H9 (cell line): ENCODE measurements at regions not wholly inside any gene's neighbourhood (a gene's known extent, or its start where the extent isn't known, plus 50 kb on each side); places are given as distances from the start of the nearest gene placed in this dataset.

ENCODE experiments used
- DNase-seq: peaks from one replicate; pipeline ENCODE4 v3.0.0-alpha.2; 2017
- H2AFZ ChIP-seq: one replicate; pipeline ENCODE4 v1.6.1; 2013; ENCODE audit warnings: mild to moderate bottlenecking, low read length, control low read depth, moderate library complexity
- H2AK5ac ChIP-seq: 2 replicates; pipeline ENCODE4 v1.6.1; 2013; ENCODE audit warnings: low read length, control low read depth, mixed read lengths; ENCODE audit not compliant: insufficient read length
- H2BK120ac ChIP-seq: one replicate; pipeline ENCODE4 v1.6.1; 2013; ENCODE audit warnings: low read depth, mild to moderate bottlenecking, low read length, control low read depth, inconsistent platforms; ENCODE audit not compliant: poor library complexity, severe bottlenecking
- H2BK12ac ChIP-seq: 2 replicates; pipeline ENCODE4 v1.6.1; 2013; ENCODE audit warnings: low read length, control low read depth, mixed read lengths, low read depth; ENCODE audit not compliant: insufficient read length
- H2BK15ac ChIP-seq: 2 replicates; pipeline ENCODE4 v1.6.1; 2013; ENCODE audit warnings: low read depth, low read length, control low read depth
- H2BK20ac ChIP-seq: one replicate; pipeline ENCODE4 v1.6.1; 2013; ENCODE audit warnings: low read depth, mild to moderate bottlenecking, low read length, control low read depth, inconsistent platforms; ENCODE audit not compliant: poor library complexity, severe bottlenecking
- H2BK5ac ChIP-seq: 2 replicates; pipeline ENCODE4 v1.6.1; 2013; ENCODE audit warnings: low read length, control low read depth, mixed read lengths; ENCODE audit not compliant: insufficient read length
- H3K14ac ChIP-seq: 2 replicates; pipeline ENCODE4 v1.6.1; 2013; ENCODE audit warnings: low read length, control low read depth; ENCODE audit not compliant: insufficient read depth
- H3K18ac ChIP-seq: 2 replicates; pipeline ENCODE4 v1.6.1; 2013; ENCODE audit warnings: low read depth, mild to moderate bottlenecking, mixed read lengths, low read length, control low read depth; ENCODE audit not compliant: insufficient read length
- H3K23ac ChIP-seq: 2 replicates; pipeline ENCODE4 v1.6.1; 2013; ENCODE audit warnings: low read length, control low read depth, mixed read lengths, low read depth; ENCODE audit not compliant: insufficient read length
- H3K23me2 ChIP-seq: 2 replicates; pipeline ENCODE4 v1.6.1; 2013; ENCODE audit warnings: low read depth, mild to moderate bottlenecking, mixed read lengths, low read length, control low read depth; ENCODE audit not compliant: insufficient read length, poor library complexity, severe bottlenecking
- H3K27ac ChIP-seq: 2 replicates; pipeline ENCODE4 v1.5.1; 2013; ENCODE audit warnings: low read length, control low read depth, mixed read lengths, low read depth; ENCODE audit not compliant: insufficient read length
- H3K27me3 ChIP-seq: 2 replicates; pipeline ENCODE4 v1.6.1; 2013; ENCODE audit warnings: low read length, control low read depth, inconsistent platforms; ENCODE audit not compliant: insufficient read depth
- H3K4ac ChIP-seq: 2 replicates; pipeline ENCODE4 v1.6.1; 2013; ENCODE audit warnings: low read depth, mild to moderate bottlenecking, control low read depth, inconsistent platforms, low read length, moderate library complexity
- H3K4me1 ChIP-seq: 2 replicates; pipeline ENCODE4 v1.6.1; 2013; ENCODE audit warnings: low read length, control low read depth, inconsistent platforms; ENCODE audit not compliant: insufficient read depth
- H3K4me2 ChIP-seq: 2 replicates; pipeline ENCODE4 v1.6.1; 2013; ENCODE audit warnings: low read length, control low read depth, mixed read lengths; ENCODE audit not compliant: insufficient read length, insufficient read depth
- H3K56ac ChIP-seq: 2 replicates; pipeline ENCODE4 v1.6.1; 2013; ENCODE audit warnings: low read depth, mild to moderate bottlenecking, mixed read lengths, low read length, control low read depth; ENCODE audit not compliant: insufficient read length
- H3K79me1 ChIP-seq: 2 replicates; pipeline ENCODE4 v1.6.1; 2013; ENCODE audit warnings: low read depth, mild to moderate bottlenecking, moderate library complexity, low read length, control low read depth, inconsistent platforms; ENCODE audit not compliant: insufficient read depth, poor library complexity, severe bottlenecking
- H3K79me2 ChIP-seq: 2 replicates; pipeline ENCODE4 v1.6.1; 2013; ENCODE audit warnings: low read length, control low read depth, inconsistent platforms; ENCODE audit not compliant: insufficient read depth
- H3K9ac ChIP-seq: 2 replicates; pipeline ENCODE4 v1.6.1; 2013; ENCODE audit warnings: low read length, control low read depth, mixed read lengths; ENCODE audit not compliant: insufficient read length; ENCODE audit errors: extremely low read depth
- H3K9me3 ChIP-seq: one replicate; pipeline ENCODE4 v1.6.1; 2013; ENCODE audit warnings: low read depth, low read length, inconsistent platforms; ENCODE audit not compliant: control insufficient read depth
- H3T11ph ChIP-seq: one replicate; pipeline ENCODE4 v1.6.1; 2013; ENCODE audit warnings: mild to moderate bottlenecking, low read length, control low read depth, inconsistent platforms
- H4K20me1 ChIP-seq: one replicate; pipeline ENCODE4 v1.6.1; 2013; ENCODE audit not compliant: control insufficient read depth, insufficient read length, insufficient read depth
- H4K5ac ChIP-seq: 2 replicates; pipeline ENCODE4 v1.6.1; 2013; ENCODE audit warnings: low read depth, mild to moderate bottlenecking, mixed read lengths, low read length, control low read depth; ENCODE audit not compliant: insufficient read length
- H4K8ac ChIP-seq: replicated peaks from 2 replicates; pipeline ENCODE4 v1.6.1; 2013; ENCODE audit warnings: low read length, control low read depth, mixed read lengths, low read depth; ENCODE audit not compliant: insufficient read length
- H4K91ac ChIP-seq: 2 replicates; pipeline ENCODE4 v1.6.1; 2013; ENCODE audit warnings: low read depth, mild to moderate bottlenecking, moderate library complexity, mixed read lengths, low read length, control low read depth; ENCODE audit not compliant: insufficient read length
- H3K27ac Mint-ChIP-seq, 3 experiments: 2 replicates in 2 of 3; 3 replicates in 1 of 3; pipeline ENCODE4 v1.8.0; 2020 to 2021; ENCODE audit warnings: mixed read lengths in 3 of 3, mild to moderate bottlenecking in 1 of 3, moderate library complexity in 1 of 3
- H3K27me3 Mint-ChIP-seq: 2 replicates; pipeline ENCODE4 v1.8.0; 2021; ENCODE audit warnings: low read depth, mild to moderate bottlenecking, moderate library complexity, mixed read lengths
- H3K36me3 Mint-ChIP-seq, 3 experiments: 2 replicates in 2 of 3; 3 replicates in 1 of 3; pipeline ENCODE4 v1.8.0; 2020 to 2021; ENCODE audit warnings: low read depth in 3 of 3, mixed read lengths in 3 of 3; ENCODE audit not compliant: insufficient read depth in 1 of 3
- H3K4me1 Mint-ChIP-seq, 2 experiments: 2 replicates each; pipeline ENCODE4 v1.8.0; 2020; ENCODE audit warnings: mixed read lengths in 2 of 2
- H3K4me3 Mint-ChIP-seq, 2 experiments: 2 replicates in 1 of 2; 3 replicates in 1 of 2; pipeline ENCODE4 v1.8.0; 2020 to 2021; ENCODE audit warnings: mild to moderate bottlenecking in 2 of 2, mixed read lengths in 2 of 2, moderate library complexity in 1 of 2
- H3K9me3 Mint-ChIP-seq, 2 experiments: 2 replicates in 1 of 2; 3 replicates in 1 of 2; pipeline ENCODE4 v1.8.0; 2020; ENCODE audit warnings: mild to moderate bottlenecking in 2 of 2, mixed read lengths in 2 of 2, moderate library complexity in 1 of 2
- CTCF ChIP-seq: fragments of 200-600 bp; sonication (generic); conservative IDR thresholded peaks from 3 replicates; pipeline ENCODE4 v1.8.0; 2021; ENCODE audit warnings: antibody characterized with exemption, mild to moderate bottlenecking
- WGBS: extraction: QIAGEN DNeasy Blood & Tissue Kit; methylation state at CpG from one replicate; pipeline ENCODE4 v1.1.7; 2013; ENCODE audit warnings: missing lambda C conversion rate, low lambda C conversion rate, mixed read lengths; ENCODE audit not compliant: insufficient read length; ENCODE audit errors: extremely low coverage; 5-methylcytosine and 5-hydroxymethylcytosine counted together

- Histone ChIP-seq H4K20me1 (no peaks in the 10 kb centered on the region), H3K18ac (no peak overlapping the region), H4K5ac (no peak overlapping the region), H3K79me1 (no peaks in the 10 kb centered on the region), H3K56ac (no peak overlapping the region), H3K23me2 (no peaks in the 10 kb centered on the region), H3T11ph (no peak overlapping the region), H2AK5ac (no peak overlapping the region), H2BK12ac (no peak overlapping the region), H3K79me2 (no peaks in the 10 kb centered on the region), H4K91ac (no peak overlapping the region), H2BK20ac (no peak overlapping the region), H3K9me3 (no peaks in the 10 kb centered on the region), H4K8ac (no peak overlapping the region), H3K4me2 (no peak overlapping the region), H2BK15ac (no peak overlapping the region), H2AFZ (no peak overlapping the region), H2BK120ac (no peak overlapping the region), H3K4ac (no peak overlapping the region), H3K23ac (no peak overlapping the region), H3K27me3 (no peaks in the 10 kb centered on the region), H3K14ac (no peak overlapping the region), H3K9ac (no peak overlapping the region), H2BK5ac (no peak overlapping the region), H3K4me1 (no peaks in the 10 kb centered on the region), H3K27ac (no peak overlapping the region)
- no peak overlapping the region for H3K27ac Mint-ChIP-seq
- no peaks in the 10 kb centered on the region for H3K36me3 Mint-ChIP-seq
- DNase-seq = no peak
- no peak for TF ChIP-seq CTCF
- H3K4me1 Mint-ChIP-seq = peaks cover 4 to 5% of the 10 kb centered on the region in 2 experiments; a peak in 1 of 4 replicates
- H3K9me3 Mint-ChIP-seq = peaks cover 3 to 7% of the 10 kb centered on the region in 2 experiments; a peak in 3 of 5 replicates
- no peak overlapping the region for H3K4me3 Mint-ChIP-seq
- H3K27me3 Mint-ChIP-seq = peaks cover 16% of the 10 kb centered on the region
- no CpG with 5 or more reads among the region's 6 CpGs for WGBS
These were observed 1035.0 kb downstream of the TBC1D22A start for GRCh38 chr22:47797342-47797945.
